HEK293T (cell line): ENCODE measurements at regions not wholly inside any gene's neighbourhood (a gene's known extent, or its start where the extent isn't known, plus 50 kb on each side); places are given as distances from the start of the nearest gene placed in this dataset.

Source experiments
- FOXA1 ChIP-seq: fragments of 450-650 bp; IDR thresholded peaks from 2 replicates; pipeline ENCODE4 v1.6.1; 2016; ENCODE audit warnings: mild to moderate bottlenecking
- FOXK2 ChIP-seq: fragments of 450-650 bp; IDR thresholded peaks from 2 replicates; pipeline ENCODE4 v1.6.1; 2016; ENCODE audit warnings: mild to moderate bottlenecking
- FOXM1 ChIP-seq: fragments of 450-650 bp; IDR thresholded peaks from 2 replicates; pipeline ENCODE4 v1.6.1; 2017; ENCODE audit warnings: mild to moderate bottlenecking, borderline replicate concordance
- HDGF ChIP-seq: fragments of 450-650 bp; IDR thresholded peaks from 2 replicates; pipeline ENCODE4 v1.6.1; 2017; ENCODE audit warnings: antibody characterized with exemption, borderline replicate concordance
- SP1 ChIP-seq: fragments of 450-650 bp; IDR thresholded peaks from 2 replicates; pipeline ENCODE4 v1.6.1; 2017

DNA sequence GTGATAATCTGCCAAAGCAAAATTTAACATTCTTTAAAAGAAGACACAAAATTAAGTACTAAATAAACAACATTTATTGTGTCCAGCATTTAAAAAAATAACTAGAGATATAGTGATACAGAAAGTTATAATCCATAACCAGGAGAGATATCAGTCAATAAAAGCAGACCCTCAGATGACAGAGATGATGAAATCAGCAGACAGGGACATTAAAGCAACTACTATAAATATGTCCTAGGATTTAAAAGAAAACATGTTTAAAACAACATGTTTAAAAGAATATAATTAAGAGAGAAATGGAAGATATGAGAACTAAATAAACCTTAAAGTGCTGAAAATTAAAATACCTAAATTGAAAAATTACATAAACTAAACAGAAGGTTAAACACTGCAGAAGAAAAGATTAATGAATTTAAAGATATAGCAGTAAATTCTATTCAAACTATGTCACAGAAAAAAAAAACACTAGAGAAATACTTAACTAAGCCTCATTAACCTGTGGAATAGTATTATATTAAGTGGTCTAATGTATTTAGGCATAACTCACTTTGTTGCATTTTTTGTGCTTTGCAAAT, 261.2 kb upstream of the NR5A2 start:
- TF ChIP-seq HDGF, result no peak
- TF ChIP-seq FOXK2, result no peak
- TF ChIP-seq SP1, result no peak
- TF ChIP-seq FOXM1, result no peak
- TF ChIP-seq FOXA1, result no peak
